COR-L47 (cell line): ENCODE measurements at regions not wholly inside any gene's neighbourhood (a gene's known extent, or its start where the extent isn't known, plus 50 kb on each side); places are given as distances from the start of the nearest gene placed in this dataset.
"Not testable (repeated sequence)": the region's sequence is repeated elsewhere in the genome, so short reads cannot be mapped to it uniquely, and the experiment has no call there.

Source experiments
- DNase-seq: peaks from one replicate; lab custom pipeline; 2025; lab: John Stamatoyannopoulos, UW

GRCh38 chr14:34300882-34301734 is 160.9 kb downstream of the SPTSSA start:
- peak; percentile 50 for DNase-seq

DNA sequence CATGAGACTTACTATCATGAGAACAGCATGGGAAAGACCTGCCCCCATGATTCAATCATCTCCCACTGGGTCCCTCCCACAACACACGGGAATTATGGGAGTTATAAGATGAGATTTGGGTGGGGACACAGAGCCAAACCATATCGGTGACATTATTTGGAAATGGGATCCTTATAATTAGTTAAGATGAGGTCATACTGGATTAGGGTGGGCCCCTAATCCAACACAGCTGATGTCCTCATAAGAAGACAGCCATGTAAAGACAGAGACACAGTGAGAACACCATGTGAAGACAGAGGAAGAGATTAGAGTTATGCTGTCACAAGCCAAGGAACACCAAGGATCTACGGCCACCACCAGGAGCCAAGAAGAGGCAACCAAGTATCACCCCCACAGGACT is 161.7 kb downstream of the SPTSSA start:
- no peak for DNase-seq

DNA sequence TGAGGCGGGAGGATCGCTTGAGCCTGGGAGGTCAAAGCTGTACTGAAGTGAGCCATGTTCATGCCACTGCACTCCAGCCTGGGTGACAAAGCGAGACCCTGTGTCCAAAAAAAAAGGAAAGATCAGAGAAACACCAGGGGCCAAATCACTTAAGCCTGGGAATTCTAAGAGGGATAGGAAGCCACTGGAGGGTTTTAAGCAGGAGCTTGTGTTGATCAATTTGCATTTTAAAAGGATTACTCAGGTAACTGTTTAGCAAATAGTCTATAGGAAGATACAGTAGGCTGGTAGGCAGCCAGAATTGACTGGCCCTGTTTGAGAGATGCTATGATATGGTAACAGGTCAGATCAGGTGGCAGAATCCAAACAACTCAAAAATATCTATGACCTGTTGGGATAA is 162.7 kb downstream of the SPTSSA start:
- no peak for DNase-seq

DNA sequence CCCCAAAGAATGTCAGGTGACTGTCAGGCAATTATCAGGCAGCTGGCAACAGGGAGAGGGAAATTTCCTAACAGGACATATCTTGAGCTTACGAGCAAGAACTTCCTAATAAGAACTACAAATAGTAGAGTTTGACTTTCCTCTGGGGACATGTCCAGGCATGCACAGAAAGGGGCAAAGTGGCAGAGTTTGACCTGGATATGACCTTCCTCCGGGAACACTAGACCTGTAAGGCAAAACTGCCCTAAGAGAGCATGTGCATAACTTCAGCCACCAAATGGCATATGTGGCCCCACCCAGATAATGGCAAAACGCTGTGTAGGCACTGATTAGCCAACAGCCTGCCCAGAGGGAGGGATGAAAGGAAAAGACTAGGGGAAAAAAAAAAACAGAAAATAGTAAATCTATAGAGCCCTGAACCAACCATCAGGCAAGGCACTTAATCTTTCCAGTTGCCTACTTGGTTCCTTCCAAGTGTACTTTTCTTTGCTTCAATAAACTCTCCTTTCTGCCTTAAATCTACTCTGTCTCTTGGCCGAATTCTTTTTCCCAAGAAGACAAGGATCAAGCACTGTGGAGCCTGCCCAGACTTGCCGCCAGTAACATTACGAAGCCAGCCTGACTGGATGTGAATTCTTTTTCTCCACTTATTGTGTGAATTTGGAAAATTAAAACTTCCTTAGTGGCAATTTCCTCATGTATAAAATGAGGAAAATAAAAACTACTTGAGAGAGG is 164.1 kb downstream of the SPTSSA start:
- DNase-seq, result no peak

DNA sequence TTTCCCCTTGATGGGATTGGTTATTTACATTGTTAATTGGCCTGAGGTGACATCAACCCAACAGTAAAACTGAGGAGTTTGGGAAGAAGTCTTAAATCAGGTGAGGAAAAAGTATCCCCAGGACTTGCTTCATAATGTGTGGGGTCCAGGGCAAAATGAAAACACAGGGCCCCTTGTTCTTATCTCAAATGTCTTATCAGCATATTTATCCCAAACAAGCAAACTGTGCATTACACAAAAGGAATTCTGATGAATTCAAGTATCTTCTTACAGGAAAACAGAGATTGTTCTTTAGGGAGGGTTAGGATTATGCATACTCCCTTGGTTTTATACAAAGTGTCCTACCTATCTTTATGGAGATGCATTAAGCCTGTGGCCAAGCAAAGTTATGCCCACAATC is 178.4 kb downstream of the SPTSSA start:
- no peak for DNase-seq

DNA sequence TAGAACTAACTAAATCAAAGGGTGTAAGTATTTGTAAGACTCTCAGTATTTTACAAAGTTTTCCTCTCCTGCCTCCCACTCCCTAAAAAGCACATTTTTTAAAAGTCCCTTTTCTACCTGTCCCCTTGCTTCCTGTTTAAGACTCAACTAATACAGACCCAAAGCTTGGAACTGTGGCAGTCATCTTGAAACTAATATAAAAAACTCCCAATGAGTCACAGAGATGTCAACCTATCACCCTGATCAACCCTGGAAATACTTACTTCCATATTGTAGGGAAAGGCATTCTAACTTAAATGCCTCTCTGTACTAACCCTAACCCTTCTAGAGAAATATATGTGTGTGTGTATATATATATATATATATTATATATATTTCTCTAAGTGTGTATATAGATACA is 184.8 kb downstream of the SPTSSA start:
- DNase-seq, result no peak

GRCh38 chr14:34275530-34275929 is 186.5 kb downstream of the SPTSSA start:
- DNase-seq, result no peak

DNA sequence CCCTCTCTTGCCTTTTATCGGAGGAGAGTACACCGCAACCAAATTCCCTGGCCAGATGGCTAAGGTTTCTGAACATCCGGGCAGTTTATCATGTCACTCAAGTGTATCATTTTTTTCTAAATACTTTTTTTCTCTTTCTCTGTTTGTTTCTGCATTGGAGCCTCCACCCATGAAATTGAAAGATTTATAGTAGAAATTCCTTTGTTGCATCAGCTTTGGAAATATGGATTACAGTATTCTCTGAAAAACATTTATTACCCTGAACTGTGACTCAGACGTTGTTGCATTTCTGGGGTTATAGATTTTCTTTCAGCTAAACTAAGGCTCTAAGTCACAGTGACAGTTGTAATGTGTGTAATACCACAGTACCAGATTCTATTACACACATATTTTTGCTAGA is 187.0 kb downstream of the SPTSSA start:
- DNase-seq, result no peak

DNA sequence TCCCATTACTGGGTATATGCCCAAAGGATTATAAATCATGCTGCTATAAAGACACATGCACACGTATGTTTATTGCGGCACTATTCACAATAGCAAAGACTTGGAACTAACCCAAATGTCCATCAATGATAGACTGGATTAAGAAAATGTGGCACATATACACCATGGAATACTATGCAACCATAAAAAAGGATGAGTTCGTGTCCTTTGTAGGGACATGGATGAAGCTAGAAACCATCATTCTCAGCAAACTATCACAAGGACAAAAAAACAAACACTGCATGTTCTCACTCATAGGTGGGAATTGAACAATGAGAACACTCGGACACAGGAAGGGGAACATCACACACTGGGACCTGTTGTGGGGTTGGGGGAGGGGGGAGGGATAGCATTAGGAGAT is 188.3 kb downstream of the SPTSSA start:
- not testable (repeated sequence) for DNase-seq

GRCh38 chr14:34270361-34270760 is 191.7 kb downstream of the SPTSSA start:
- DNase-seq, result no peak

DNA sequence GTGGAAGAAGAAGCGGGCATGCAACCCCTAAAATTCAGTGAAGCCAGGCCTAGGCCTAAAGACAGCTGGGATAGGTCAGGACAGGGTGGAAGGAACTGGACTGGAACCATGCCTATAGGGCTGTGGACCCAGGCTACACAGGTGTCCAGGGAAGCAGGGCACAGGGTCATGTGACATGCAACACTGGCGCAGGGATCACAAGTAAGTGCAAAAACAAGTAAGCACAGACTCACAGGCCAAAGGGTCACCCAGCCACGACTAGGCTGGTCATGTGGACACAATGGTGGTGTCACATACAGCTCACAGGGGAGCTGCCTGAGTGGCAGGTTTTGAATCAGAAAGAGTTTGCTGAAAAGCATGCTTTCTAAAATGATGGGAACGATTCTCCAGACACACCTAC is 195.7 kb downstream of the SPTSSA start:
- DNase-seq, result no peak

GRCh38 chr14:34262127-34262910 is 199.7 kb downstream of the SPTSSA start:
- peak; percentile 75 for DNase-seq

DNA sequence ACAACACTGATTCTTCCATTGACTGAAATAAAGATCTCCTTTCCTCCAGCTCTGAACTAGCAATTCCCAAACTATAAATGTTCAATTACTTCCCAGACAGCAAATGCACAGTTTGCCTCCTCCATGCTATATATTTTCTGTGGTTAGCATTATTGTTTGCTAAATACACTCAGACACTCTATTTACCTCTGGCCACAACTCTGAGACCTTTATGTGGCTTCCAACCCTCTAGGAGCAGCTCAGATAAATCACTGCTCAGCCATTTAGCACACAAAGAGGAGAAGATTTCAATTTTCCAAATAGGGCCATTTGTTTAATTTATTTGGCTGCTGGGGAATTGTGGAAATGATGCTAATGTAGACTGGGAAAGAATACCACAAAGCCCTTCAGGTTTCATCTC is 202.0 kb downstream of the SPTSSA start:
- DNase-seq, result no peak

DNA sequence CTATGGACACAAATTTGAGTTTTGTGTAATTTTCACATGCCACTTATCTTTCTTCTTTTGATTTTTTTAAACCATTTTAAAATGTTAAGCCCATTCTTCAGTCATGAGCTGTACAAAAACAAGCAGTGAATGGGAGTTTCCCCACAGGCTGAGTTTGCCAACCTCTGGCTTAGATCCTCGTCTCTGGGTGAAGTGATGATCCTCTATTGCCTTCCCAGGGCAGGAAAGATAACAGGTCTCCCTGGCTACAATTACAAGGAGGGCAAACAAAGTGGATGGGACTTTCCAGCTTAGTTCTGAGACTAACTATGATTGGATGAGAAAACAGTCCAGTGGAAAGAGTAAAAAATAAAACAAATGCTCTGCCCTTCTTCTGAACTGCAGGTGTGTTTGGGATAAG is 203.7 kb downstream of the SPTSSA start:
- no peak for DNase-seq

- DNase-seq, result no peak
These were observed 204.5 kb downstream of the SPTSSA start for GRCh38 chr14:34257505-34257904.

DNA sequence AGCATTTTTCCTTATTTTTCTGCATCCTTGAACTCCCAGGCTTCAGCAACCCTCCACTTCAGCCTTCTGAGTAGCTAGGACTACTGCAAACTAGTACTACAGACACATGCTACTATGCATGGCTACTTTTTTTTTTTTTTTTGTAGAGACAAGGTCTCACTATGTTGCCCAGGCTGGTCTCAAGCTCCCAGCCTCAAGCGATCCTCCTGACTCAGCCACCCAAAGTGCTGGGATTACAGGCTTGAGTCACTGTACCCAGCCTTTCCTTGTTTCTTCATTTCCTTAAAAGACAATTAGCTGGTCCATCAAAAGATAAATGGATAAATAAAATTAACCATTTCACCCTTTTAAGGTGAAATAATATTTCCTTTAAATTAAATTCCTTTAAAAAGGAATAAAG is 205.8 kb downstream of the SPTSSA start:
- DNase-seq, result no peak

GRCh38 chr14:34254571-34254970 is 207.5 kb downstream of the SPTSSA start:
- no peak for DNase-seq

DNA sequence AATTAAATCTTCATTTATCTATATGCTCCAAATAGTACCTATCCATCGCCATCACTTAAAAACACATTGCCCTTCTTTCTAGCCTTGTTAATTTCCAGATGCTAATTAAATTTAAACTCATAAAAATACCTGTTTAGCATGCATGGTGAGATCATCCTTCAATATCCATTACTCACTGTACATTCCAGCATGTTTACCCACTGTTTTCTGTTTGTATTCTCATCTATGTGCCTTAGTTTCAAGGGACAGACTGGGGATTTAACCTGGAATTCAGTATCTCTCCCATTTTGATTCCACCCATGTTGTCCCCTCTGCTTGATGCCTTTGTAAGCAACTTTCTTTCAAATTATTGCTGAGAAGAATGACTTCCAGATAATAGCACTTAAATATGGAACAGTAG is 208.0 kb downstream of the SPTSSA start:
- DNase-seq, result no peak

GRCh38 chr14:34252227-34252626 is 209.8 kb downstream of the SPTSSA start:
- DNase-seq, result no peak

GRCh38 chr14:34251662-34252061 is 210.4 kb downstream of the SPTSSA start:
- no peak for DNase-seq

- no peak for DNase-seq
These were observed 211.1 kb downstream of the SPTSSA start for GRCh38 chr14:34250959-34251358.

DNA sequence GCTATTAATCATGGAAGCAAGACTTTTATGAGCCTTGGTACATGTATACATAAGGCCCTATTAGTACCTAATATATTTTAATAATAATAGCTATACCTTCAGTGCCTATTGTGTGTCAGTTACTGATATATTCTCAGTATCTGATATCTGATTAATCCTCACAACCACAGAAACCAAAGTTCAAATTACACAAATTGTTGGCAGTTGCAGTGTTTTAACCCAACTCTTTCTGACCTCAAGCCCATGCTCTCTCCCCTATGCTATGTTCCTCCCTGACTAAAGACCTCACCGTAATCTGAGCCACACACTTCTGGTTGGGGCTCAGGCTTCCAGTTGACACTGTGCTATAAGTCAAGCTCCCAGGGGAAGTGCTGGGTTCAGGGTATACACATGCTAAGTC is 214.4 kb downstream of the SPTSSA start:
- no peak for DNase-seq

DNA sequence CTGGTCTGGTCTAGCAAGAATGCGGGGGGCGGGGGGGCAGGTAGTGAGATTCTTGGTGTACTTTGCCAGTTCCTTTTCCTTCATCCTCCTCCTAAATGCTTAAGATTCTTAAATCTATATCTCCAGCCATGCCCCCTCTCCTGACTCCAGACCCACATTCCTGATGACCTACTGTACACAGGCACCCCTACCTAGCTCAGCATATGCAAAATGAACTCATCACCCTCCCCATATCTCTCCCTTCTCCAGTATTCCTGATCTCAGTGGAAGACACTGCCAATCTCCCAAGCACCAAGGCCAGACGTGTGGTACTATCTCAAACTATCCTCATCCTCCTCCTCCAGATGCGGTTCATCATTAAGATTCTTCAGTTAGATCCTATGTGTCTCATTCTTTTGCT is 215.8 kb downstream of the SPTSSA start:
- no peak for DNase-seq
